ENCODE measurements at regions not wholly inside any gene's neighbourhood (a gene's known extent, or its start where the extent isn't known, plus 50 kb on each side); places are given as distances from the start of the nearest gene placed in this dataset.

DNA sequence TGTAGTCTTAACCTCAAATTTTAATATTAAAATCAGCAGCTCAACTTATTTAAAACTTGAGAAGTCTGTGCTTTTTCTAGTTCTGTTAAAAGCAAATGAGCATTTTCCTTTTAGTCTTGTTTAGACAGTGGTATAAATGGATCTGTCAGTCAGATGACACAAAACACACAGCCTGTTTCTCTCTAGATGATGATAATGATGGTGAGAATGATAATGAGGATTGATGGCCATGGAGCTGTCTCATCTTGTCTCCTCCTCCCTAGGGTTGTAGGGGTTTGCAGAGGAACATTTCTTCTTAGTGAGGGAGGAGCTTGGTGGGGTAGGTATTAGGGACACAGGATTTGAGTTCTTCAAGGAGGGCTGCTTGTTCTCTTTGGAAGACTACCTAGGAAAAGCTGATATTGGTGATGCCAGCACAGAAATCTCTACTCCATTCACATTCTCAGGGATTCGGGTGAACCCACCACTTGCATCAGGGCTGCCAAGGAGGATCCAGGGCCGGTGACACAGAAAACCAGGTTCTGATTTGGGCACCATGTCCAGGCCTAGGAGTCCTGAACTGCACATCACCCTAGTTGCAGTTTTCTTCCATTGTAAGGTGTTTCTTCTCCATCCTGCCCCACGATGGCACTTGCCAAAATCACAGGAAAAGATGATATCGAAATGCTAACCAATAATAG lies 147.6 kb downstream of the RHOU start:
- TF ChIP-seq POLR2AphosphoS5 (IDR thresholded peaks at IDR 0.05) (no peak), POLR2A (IDR thresholded peaks at IDR 0.05) (no peak)
- TF ChIP-seq, protein P1, sequence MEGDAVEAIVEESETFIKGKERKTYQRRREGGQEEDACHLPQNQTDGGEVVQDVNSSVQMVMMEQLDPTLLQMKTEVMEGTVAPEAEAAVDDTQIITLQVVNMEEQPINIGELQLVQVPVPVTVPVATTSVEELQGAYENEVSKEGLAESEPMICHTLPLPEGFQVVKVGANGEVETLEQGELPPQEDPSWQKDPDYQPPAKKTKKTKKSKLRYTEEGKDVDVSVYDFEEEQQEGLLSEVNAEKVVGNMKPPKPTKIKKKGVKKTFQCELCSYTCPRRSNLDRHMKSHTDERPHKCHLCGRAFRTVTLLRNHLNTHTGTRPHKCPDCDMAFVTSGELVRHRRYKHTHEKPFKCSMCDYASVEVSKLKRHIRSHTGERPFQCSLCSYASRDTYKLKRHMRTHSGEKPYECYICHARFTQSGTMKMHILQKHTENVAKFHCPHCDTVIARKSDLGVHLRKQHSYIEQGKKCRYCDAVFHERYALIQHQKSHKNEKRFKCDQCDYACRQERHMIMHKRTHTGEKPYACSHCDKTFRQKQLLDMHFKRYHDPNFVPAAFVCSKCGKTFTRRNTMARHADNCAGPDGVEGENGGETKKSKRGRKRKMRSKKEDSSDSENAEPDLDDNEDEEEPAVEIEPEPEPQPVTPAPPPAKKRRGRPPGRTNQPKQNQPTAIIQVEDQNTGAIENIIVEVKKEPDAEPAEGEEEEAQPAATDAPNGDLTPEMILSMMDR (IDR thresholded peaks at IDR 0.05) = no peak

Data from breast epithelium (tissue), 3 donors.